GM12892 (cell line): ENCODE measurements at regions not wholly inside any gene's neighbourhood (a gene's known extent, or its start where the extent isn't known, plus 50 kb on each side); places are given as distances from the start of the nearest gene placed in this dataset.

Experiments
- POLR2A ChIP-seq: IDR thresholded peaks from 2 replicates; pipeline ENCODE4 v1.6.1; 2011; ENCODE audit warnings: low read depth, low read length, control low read depth
- POLR2AphosphoS5 ChIP-seq: IDR thresholded peaks from 2 replicates; pipeline ENCODE4 v1.6.1; 2011; ENCODE audit warnings: low read depth, low read length, control low read depth
- TAF1 ChIP-seq: IDR thresholded peaks from 2 replicates; pipeline ENCODE4 v1.6.1; 2011; ENCODE audit warnings: low read depth, mild to moderate bottlenecking, control low read depth, low read length, borderline replicate concordance

- TF ChIP-seq POLR2A (no peak), POLR2AphosphoS5 (no peak), TAF1 (no peak)
Observed at GRCh38 chr3:20809356-20809755, 623.4 kb upstream of the SGO1 start.
